PFSK-1 (cell line): ENCODE measurements at regions not wholly inside any gene's neighbourhood (a gene's known extent, or its start where the extent isn't known, plus 50 kb on each side); places are given as distances from the start of the nearest gene placed in this dataset.

Source experiments
- FOXP2 ChIP-seq: optimal IDR thresholded peaks from 2 replicates; pipeline ENCODE3; 2011; ENCODE audit warnings: borderline replicate concordance, control low read depth, inconsistent platforms; ENCODE audit not compliant: insufficient read depth; ENCODE audit errors: extremely low read length, extremely low read depth
- SIN3A ChIP-seq: IDR thresholded peaks from 2 replicates; pipeline ENCODE4 v1.6.1; 2012; ENCODE audit warnings: mild to moderate bottlenecking, low read length, moderate library complexity, borderline replicate concordance; ENCODE audit not compliant: insufficient read depth

DNA sequence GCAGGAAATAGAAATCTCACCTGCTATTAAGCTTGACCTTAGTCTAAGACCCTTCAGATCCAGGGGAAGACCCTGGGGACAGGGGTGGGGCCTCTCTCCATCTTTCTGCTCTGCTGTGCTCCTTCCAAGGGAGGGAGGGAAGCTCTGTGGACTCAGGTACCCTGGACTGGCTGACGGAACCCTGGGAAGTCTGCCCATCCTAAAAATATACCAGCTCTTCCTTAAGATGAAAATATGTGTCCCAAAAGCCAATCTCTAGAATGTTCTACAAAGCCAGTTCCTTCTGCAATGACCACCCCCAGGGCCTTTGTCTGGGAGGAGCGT, 73.7 kb downstream of the RTL6 start:
- TF ChIP-seq SIN3A (no peak), FOXP2 (no peak)
